ENCODE measurements at regions not wholly inside any gene's neighbourhood (a gene's known extent, or its start where the extent isn't known, plus 50 kb on each side); places are given as distances from the start of the nearest gene placed in this dataset.

DNA sequence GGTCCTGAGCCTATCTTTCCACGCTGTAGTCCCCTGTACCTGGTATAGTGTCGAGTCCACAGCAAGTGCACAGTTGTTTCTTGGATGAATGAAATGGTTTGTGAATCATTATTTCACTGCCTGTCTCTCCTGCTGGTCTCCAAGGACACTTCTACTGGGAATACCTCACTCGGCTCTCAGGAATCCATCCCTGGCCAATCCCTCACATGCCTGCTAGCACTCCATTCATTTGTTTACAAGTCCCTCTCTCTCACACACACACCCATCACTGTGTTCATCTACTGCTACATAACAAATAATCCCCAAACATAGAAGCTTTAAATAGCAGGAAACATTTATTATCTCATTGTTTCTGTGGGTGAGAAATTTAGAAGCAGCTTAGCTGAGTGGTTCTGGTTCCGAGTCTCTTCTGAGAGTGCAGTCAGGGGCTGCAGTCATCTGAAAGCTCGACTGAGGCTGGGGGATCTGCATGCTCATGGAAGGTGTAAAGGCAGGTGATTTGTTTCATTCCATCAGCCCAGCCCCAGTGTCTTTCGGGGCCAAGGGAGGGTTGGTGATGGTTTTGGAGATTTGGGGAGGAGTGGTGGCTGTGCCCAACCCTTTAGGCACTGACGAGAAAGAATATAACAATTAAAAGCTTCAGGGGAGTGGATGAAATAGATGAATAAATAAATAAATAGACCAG lies 132.7 kb upstream of the IER5L start:
- Histone ChIP-seq H3K9me3 (ENCODE audit: insufficient read depth in 2 of 2, low read depth in 1 of 2, low read length in 1 of 2) (no peaks in the 10 kb centered on the region), H2AFZ (ENCODE audit: low read length) (no peak overlapping the region), H4K5ac (ENCODE audit: insufficient read length, low read depth, low read length) (no peak overlapping the region), H4K91ac (replicated peaks; ENCODE audit: insufficient read length, low read length) (no peak overlapping the region), H3K27ac (ENCODE audit: low read depth, low read length) (no peak overlapping the region), H3K36me3 (ENCODE audit: control insufficient read depth in 2 of 4, insufficient read depth in 4 of 4, low read length in 3 of 4) (no peaks in the 10 kb centered on the region), H3K27me3 (replicated peaks in 1 of 4; ENCODE audit: control insufficient read depth in 3 of 4, extremely low read depth in 1 of 4, insufficient read depth in 3 of 4, low read length in 3 of 4) (no peaks in the 10 kb centered on the region; a peak in 1 of 7 replicates), H3K23me2 (ENCODE audit: low read depth, low read length) (no peaks in the 10 kb centered on the region), H2BK120ac (replicated peaks; ENCODE audit: low read depth, low read length) (no peak overlapping the region), H3K23ac (ENCODE audit: insufficient read length) (no peak overlapping the region), H4K20me1 (replicated peaks in 1 of 2; ENCODE audit: control insufficient read depth in 1 of 2, insufficient read depth in 2 of 2, low read length in 2 of 2) (no peaks in the 10 kb centered on the region), H2AK5ac (ENCODE audit: low read depth, low read length) (no peak overlapping the region), H3K14ac (ENCODE audit: insufficient read length) (no peak overlapping the region), H3K18ac (ENCODE audit: extremely low read depth, low read length) (no peak overlapping the region), H3K4me3 (ENCODE audit: extremely low read depth in 1 of 4, insufficient read depth in 2 of 4, low read depth in 3 of 4, low read length in 4 of 4) (no peak overlapping the region), H3K4ac (replicated peaks; ENCODE audit: insufficient read length, low read depth, low read length) (no peak overlapping the region), H3K4me2 (ENCODE audit: insufficient read depth in 1 of 2, low read depth in 2 of 2, low read length in 2 of 2) (no peak overlapping the region), H3K4me1 (replicated peaks in 1 of 4; ENCODE audit: control insufficient read depth in 3 of 4, insufficient read depth in 4 of 4, low read length in 3 of 4) (peaks cover 0 to 3% (median 0%) of the 10 kb centered on the region in 4 experiments; a peak in 2 of 7 replicates), H2BK12ac (ENCODE audit: low read depth, low read length) (no peak overlapping the region), H2BK20ac (ENCODE audit: low read length) (no peak overlapping the region), H2BK15ac (ENCODE audit: low read length) (no peak overlapping the region), H4K8ac (ENCODE audit: extremely low read depth, insufficient read depth, low read length) (no peak overlapping the region), H2BK5ac (ENCODE audit: low read depth, low read length) (no peak overlapping the region), H3K56ac (replicated peaks; ENCODE audit: insufficient read length, low read depth, low read length) (no peak overlapping the region), H3K79me1 (ENCODE audit: low read depth, low read length) (no peaks in the 10 kb centered on the region), H3K9ac (replicated peaks in 1 of 4; ENCODE audit: extremely low read depth in 1 of 4, low read depth in 3 of 4, low read length in 3 of 4) (no peak overlapping the region), H3K79me2 (ENCODE audit: control insufficient read depth in 1 of 2, insufficient read depth in 2 of 2, low read length in 2 of 2) (no peaks in the 10 kb centered on the region)
- ChIA-PET CTCF (ENCODE audit: partially characterized antibody) (interaction anchor here (0.7 to 1.6 kb wide), 2 partner anchors 13 to 746 kb away, joined by 3 to 4 read pairs; no protein-coding TSS in a partner anchor), POLR2A (ENCODE audit: partially characterized antibody) (no interaction called here)
- FAIRE-seq (no peak), DNase-seq (ENCODE audit: low read depth in 1 of 2, low spot score in 2 of 2) (no peak)
- 87% methylated on average over 7 of the region's 7 CpGs; no CpG with 5 or more reads in 1 of the 2 experiments for WGBS, 2 experiments (ENCODE audit: extremely low coverage in 1 of 2, insufficient coverage in 1 of 2, insufficient read length in 1 of 2, insufficient replicate concordance in 2 of 2, low coverage in 1 of 2, low lambda C conversion rate in 2 of 2, missing lambda C conversion rate in 1 of 2)
- TF ChIP-seq MAFK (IDR thresholded peaks at IDR 0.05; ENCODE audit: low read depth, low read length) = no peak
- TF ChIP-seq POU5F1 (IDR thresholded peaks at IDR 0.05; ENCODE audit: low read depth, low read length) = no peak
- no peak for TF ChIP-seq CTBP2 (IDR thresholded peaks at IDR 0.05; ENCODE audit: borderline replicate concordance, insufficient read depth, insufficient read length, low read length)
- no peak for TF ChIP-seq RNF2 (IDR thresholded peaks at IDR 0.05; ENCODE audit: borderline replicate concordance, low read depth, low read length, missing control alignments, poor library complexity, severe bottlenecking)
- TF ChIP-seq ASH2L (IDR thresholded peaks at IDR 0.05; ENCODE audit: low read length) = no peak
- TF ChIP-seq HDAC6 (IDR thresholded peaks at IDR 0.05; ENCODE audit: low read depth, low read length) = no peak
- no peak for TF ChIP-seq SP4 (IDR thresholded peaks at IDR 0.05; ENCODE audit: low read length)
- TF ChIP-seq, protein P1, sequence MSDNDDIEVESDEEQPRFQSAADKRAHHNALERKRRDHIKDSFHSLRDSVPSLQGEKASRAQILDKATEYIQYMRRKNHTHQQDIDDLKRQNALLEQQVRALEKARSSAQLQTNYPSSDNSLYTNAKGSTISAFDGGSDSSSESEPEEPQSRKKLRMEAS (IDR thresholded peaks at IDR 0.05) = no peak
- TF ChIP-seq SP2 (IDR thresholded peaks at IDR 0.05; ENCODE audit: low read length) = no peak
- TF ChIP-seq TBP (IDR thresholded peaks at IDR 0.05; ENCODE audit: low read depth, low read length) = no peak
- TF ChIP-seq RFX5 (IDR thresholded peaks at IDR 0.05; ENCODE audit: borderline replicate concordance, low read depth, low read length) = no peak
- no peak for TF ChIP-seq RXRA (IDR thresholded peaks at IDR 0.05; ENCODE audit: insufficient read depth, low read depth, low read length)
- TF ChIP-seq PHF8 (conservative IDR thresholded peaks at IDR 0.05; ENCODE audit: low read depth, low read length) = no peak
- TF ChIP-seq SUZ12 (IDR thresholded peaks at IDR 0.05; ENCODE audit: low read length) = no peak
